Keratinocyte (primary cell): ENCODE measurements at regions not wholly inside any gene's neighbourhood (a gene's known extent, or its start where the extent isn't known, plus 50 kb on each side); places are given as distances from the start of the nearest gene placed in this dataset.

Experiments used
- CTCF ChIP-seq, 3 experiments: IDR thresholded peaks in 1 of 3; conservative IDR thresholded peaks in 1 of 3; optimal IDR thresholded peaks in 1 of 3; 2 replicates in 2 of 3; 3 replicates in 1 of 3; pipeline versions ENCODE3 to v1.5.1; 2011; ENCODE audit warnings: low read length in 3 of 3, mild to moderate bottlenecking in 3 of 3, moderate library complexity in 2 of 3, control low read depth in 1 of 3, inconsistent platforms in 1 of 3; ENCODE audit not compliant: insufficient read depth in 2 of 3; ENCODE audit errors: extremely low read depth in 1 of 3
- EZH2 ChIP-seq: IDR thresholded peaks from one replicate; pipeline ENCODE4 v1.6.1; 2012; ENCODE audit warnings: inconsistent platforms, mild to moderate bottlenecking, low read length, moderate library complexity

- TF ChIP-seq CTCF (optimal IDR thresholded peaks at IDR 0.05 in 1 of 3, IDR thresholded peaks at IDR 0.05 in 1 of 3, conservative IDR thresholded peaks at IDR 0.05 in 1 of 3; ENCODE audit: extremely low read depth in 1 of 3, insufficient read depth in 2 of 3, low read length in 3 of 3) = no peak
- TF ChIP-seq EZH2 = no peak
Observed at GRCh38 chr14:85186082-85186481, 343.9 kb upstream of the FLRT2 start.
